COLO829 (cell line): ENCODE measurements at regions not wholly inside any gene's neighbourhood (a gene's known extent, or its start where the extent isn't known, plus 50 kb on each side); places are given as distances from the start of the nearest gene placed in this dataset.
"Not testable (repeated sequence)": the region's sequence is repeated elsewhere in the genome, so short reads cannot be mapped to it uniquely, and the experiment has no call there.

Experiments used
- DNase-seq: peaks from one replicate; pipeline ENCODE4 v3.0.0; 2012; ENCODE audit warnings: low spot score

GRCh38 chr2:87639801-87640440, 108.0 kb upstream of the PLGLB2 start:
- not testable (repeated sequence) for DNase-seq

GRCh38 chr2:87640961-87641563, 106.8 kb upstream of the PLGLB2 start:
- not testable (repeated sequence) for DNase-seq

GRCh38 chr2:87643165-87643564, 104.7 kb upstream of the PLGLB2 start:
- DNase-seq = not testable (repeated sequence)

- DNase-seq = not testable (repeated sequence)
Observed at GRCh38 chr2:87647737-87648498, 100.0 kb upstream of the PLGLB2 start.

GRCh38 chr2:87648815-87649214, 99.1 kb upstream of the PLGLB2 start:
- DNase-seq = not testable (repeated sequence)

- DNase-seq = not testable (repeated sequence)
Observed at GRCh38 chr2:87649871-87650270, 98.0 kb upstream of the PLGLB2 start.

GRCh38 chr2:87650837-87651236, 97.0 kb upstream of the PLGLB2 start:
- DNase-seq = not testable (repeated sequence)

GRCh38 chr2:87651589-87651988, 96.3 kb upstream of the PLGLB2 start:
- DNase-seq = not testable (repeated sequence)

- not testable (repeated sequence) for DNase-seq
Observed at GRCh38 chr2:87653373-87653772, 94.5 kb upstream of the PLGLB2 start.

GRCh38 chr2:87654136-87654814, 93.6 kb upstream of the PLGLB2 start:
- DNase-seq = not testable (repeated sequence)

- DNase-seq = not testable (repeated sequence)
Observed at GRCh38 chr2:87657915-87658314, 90.0 kb upstream of the PLGLB2 start.

- DNase-seq = not testable (repeated sequence)
Observed at GRCh38 chr2:87658357-87658756, 89.5 kb upstream of the PLGLB2 start.

GRCh38 chr2:87658976-87659375, 88.9 kb upstream of the PLGLB2 start:
- DNase-seq = not testable (repeated sequence)

- DNase-seq = not testable (repeated sequence)
Observed at GRCh38 chr2:87660164-87660563, 87.7 kb upstream of the PLGLB2 start.

GRCh38 chr2:87662316-87663290, 85.3 kb upstream of the PLGLB2 start:
- not testable (repeated sequence) for DNase-seq

GRCh38 chr2:87663347-87663746, 84.5 kb upstream of the PLGLB2 start:
- not testable (repeated sequence) for DNase-seq

- not testable (repeated sequence) for DNase-seq
Observed at GRCh38 chr2:87667027-87667426, 80.9 kb upstream of the PLGLB2 start.

- DNase-seq = not testable (repeated sequence)
Observed at GRCh38 chr2:87668361-87668760, 79.5 kb upstream of the PLGLB2 start.

GRCh38 chr2:87669633-87670231, 78.2 kb upstream of the PLGLB2 start:
- not testable (repeated sequence) for DNase-seq

- DNase-seq = not testable (repeated sequence)
Observed at GRCh38 chr2:87672404-87672803, 75.5 kb upstream of the PLGLB2 start.

- DNase-seq = not testable (repeated sequence)
Observed at GRCh38 chr2:87674729-87675128, 73.2 kb upstream of the PLGLB2 start.
